ENCODE measurements at regions not wholly inside any gene's neighbourhood (a gene's known extent, or its start where the extent isn't known, plus 50 kb on each side); places are given as distances from the start of the nearest gene placed in this dataset.

DNA sequence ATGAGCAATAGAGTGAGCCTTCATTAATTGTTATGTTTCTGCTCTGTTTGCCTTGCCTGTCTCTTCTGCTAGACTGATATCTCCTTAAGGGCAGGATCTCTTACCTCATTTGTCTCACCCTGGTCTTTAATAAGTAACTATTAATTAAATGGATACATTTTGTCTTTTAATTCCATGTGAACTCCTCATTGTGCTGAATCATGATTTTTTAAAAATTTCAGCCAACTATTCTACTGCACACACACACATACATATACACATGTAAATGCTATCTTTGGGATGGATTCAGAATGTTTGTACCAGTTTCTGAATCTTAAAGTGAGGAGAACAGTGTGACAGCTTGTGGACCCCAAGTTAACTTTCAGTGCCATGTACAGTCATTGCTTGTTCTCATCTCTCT lies 731.1 kb upstream of the MAP3K7 start:
- DNase-seq: no peak

- DNase-seq: no peak
These were observed 730.5 kb upstream of the MAP3K7 start for GRCh38 chr6:91317247-91317835.

DNA sequence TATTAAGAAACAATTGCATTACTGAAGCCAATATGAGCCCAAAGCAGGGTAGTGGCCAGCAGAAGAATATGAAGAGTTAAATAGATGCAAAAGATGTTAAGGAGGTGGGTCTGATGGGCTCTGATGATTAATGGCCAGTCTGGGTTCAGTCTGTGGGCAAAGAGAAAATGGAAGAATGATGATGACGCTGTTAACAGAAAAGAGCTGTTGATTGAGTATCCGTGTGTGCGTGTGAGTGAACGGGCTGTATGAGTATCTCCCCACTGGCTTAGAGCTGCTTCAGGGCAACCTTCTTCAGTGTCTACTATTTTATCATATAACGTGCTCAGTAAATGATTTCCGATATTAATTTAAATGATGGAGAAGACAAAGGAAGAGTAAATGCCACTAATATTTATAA lies 723.3 kb upstream of the MAP3K7 start:
- DNase-seq: no peak

DNA sequence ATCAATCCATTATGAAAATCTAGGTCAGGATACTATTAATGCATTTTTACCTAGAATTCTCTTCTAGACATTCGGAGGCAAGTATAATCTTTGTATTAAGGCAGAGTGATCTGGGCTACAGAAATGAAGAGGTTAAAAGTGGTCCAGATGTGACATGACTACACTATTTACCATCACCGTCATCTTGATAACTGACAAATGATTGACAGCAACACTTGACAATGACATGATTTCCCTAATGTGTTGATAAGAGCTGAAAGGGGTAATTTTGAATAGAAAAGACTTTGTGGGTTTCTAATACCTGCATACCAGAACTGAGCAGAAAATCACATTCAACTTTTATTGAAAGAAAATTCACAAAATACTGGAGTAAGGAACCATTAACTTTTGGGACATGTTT lies 718.9 kb upstream of the MAP3K7 start:
- no peak for DNase-seq

GRCh38 chr6:91304521-91304920 lies 717.6 kb upstream of the MAP3K7 start:
- no peak for DNase-seq

GRCh38 chr6:91303326-91303725 lies 716.5 kb upstream of the MAP3K7 start:
- DNase-seq: no peak

DNA sequence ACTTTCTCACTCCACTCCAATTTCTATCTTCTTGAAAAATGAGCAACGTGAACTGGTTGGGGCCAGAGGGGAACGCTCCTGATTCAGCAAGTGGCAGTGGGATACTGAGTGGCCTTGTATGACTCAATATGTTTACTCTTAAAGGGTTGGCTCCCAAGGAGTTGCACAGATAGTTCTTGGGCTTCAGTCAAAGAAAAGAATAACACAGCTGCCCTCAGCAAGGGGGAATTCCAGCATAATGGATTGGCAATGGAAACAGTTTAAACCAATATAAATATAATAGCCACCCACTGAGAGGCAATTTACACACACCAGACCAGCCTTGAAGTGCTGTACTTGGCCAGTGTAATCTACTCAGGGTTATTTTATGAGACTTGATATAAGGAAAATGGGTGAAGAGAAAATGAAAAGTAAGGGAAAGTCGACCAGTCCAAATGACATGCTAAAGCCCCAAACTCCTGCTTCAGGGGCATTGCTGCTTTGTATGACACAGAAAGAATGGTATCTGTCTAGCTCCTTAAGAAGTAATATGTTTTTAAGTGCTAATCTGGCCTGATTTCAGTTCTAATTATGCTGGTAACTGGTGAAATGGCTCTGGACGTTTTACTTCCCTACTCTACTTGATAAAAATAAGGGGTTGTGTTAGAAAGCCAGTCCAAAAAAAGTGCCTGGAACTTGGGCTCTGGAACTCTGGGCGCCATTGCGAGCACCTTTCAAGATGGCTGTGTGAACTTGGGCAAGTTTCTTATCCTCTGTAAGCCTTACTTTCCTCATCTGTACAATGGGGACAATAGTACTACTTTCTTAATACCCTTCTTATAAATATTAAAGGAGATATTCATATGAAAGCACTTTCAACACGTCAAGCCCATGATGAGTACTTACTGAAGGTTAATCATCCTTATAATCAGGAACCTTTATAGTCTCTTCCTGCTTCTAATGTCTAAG lies 712.9 kb upstream of the MAP3K7 start:
- peak; percentile 63 for DNase-seq

- DNase-seq: no peak
These were observed 711.8 kb upstream of the MAP3K7 start for GRCh38 chr6:91298543-91299145.

DNA sequence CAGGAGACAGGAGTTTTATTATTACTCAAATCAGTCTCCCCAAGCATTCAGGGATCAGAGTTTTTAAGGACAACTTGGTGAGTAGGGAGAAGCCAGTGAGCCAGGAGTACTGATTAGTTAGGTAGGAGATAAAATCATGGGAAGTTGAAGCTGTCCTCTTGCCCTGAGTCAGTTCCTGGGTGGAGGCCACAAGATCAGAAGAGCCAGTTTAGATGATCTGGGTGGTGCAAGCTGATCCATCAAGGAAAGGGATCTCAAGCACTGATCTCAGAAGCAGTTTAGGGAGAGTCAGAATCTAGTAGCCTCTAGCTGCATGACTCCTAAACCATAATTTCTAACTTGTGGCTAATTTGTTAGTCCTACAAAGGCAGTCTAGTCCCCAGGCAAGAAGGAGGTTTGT lies 706.5 kb upstream of the MAP3K7 start:
- DNase-seq: no peak

GRCh38 chr6:91291071-91291470 lies 704.2 kb upstream of the MAP3K7 start:
- no peak for DNase-seq

DNA sequence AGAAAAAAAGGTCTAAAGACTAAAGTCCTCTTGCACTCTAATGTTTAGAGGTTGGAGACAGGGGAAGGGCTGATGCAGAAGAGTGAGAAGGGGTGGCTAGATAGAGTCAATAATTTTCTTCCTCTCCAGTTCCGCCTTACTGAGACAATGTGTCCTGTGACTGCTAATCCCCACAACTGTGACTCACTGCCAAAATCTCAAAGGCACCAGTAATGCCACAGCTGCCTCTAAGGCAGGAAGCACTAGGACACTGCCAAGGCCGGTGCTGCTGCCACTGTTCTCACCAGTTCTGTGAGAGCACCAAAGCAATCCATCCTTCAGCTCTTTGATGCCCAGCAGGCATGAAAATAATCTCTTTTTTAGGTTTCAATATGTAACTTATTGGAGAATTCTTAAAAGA lies 701.9 kb upstream of the MAP3K7 start:
- DNase-seq: no peak

DNA sequence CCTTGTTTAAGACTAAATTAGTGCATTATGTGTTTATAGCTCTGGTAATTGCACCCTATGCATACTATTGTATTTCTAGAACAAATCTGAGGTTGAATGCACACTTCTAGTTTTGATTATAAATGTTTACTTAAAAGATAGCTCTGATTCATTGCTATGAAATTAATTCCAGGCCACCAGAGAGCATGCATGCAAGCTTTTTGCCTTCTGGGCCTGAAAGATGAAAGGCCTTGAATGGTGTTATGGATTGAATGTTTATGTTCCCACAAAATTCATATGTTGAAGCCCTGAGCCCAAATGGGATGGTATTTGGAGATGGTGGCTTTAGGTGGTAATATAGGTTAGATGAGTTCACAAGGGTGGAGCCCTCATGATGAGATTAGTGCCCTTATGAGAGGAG lies 695.0 kb upstream of the MAP3K7 start:
- DNase-seq: no peak

DNA sequence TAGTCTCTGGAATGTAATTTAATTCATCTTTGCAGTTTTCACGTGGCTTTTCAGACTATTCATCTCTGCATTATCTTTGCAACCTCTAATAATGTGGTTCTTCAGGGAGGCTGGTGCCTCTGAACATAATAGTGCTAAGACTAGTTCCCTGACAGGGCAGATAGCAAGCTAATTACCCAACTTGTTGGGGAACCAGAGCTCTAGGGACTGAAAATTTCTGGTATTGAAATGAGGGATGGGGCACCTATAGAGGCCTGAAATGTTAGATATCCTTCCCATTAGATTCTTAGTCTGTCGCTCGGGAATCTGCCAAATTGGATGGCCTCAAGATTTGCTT lies 693.6 kb upstream of the MAP3K7 start:
- no peak for DNase-seq

DNA sequence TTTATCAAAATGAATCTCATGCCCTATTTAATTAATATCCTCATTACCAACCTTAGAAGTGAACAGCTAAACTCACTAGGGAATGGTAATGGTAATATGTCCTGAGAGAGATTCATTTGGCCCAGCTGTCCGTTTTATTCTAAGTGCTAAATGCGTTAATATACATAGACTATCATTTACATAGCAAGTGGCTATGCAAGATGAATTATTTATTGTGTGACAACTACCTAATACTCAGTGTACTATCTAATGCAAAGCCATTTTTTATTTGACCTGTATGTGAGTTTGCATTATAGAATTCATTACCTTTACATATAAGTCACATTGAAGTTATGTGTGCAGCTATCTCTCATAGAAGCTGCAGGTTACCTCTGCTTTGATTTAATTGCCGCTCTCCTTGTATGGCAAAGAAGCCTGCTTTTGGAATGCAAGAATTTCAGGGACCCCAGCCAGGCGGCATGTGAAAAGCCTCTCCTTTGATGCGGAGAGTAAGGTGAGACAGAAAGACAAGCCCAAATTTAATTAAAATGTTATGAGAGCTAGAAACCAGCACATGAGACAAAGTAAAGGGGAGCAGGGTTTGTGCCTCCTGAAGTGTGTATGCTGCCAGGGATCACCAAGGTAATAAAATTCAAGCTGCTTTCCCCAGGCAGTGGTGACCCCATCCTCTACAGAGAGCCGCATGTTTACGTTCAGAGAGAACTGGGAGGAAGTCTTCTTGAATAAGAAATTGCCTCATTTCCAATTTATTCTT lies 693.0 kb upstream of the MAP3K7 start:
- DNase-seq: no peak

- DNase-seq: no peak
These were observed 691.5 kb upstream of the MAP3K7 start for GRCh38 chr6:91278416-91278815.

- no peak for DNase-seq
These were observed 689.4 kb upstream of the MAP3K7 start for GRCh38 chr6:91276315-91276714.

DNA sequence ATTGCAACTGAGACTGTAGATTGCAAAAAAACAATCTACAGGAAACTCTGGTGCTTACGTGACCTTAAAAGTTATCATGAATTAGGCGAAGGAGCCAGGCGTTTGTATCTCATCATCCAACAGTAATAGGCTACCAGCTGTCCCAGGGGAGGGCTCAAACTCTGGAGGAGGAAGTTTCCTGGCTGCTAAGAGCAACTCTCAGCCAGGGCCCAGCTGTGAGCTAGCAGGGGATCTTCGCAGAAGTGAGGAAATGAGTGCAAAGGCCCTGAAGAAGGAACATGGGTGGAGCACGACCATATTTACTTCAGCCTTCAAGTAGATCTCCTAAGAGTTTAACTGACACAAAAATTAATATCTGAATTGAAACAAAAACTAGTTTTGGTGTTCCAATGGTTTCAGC lies 686.9 kb upstream of the MAP3K7 start:
- no peak for DNase-seq

DNA sequence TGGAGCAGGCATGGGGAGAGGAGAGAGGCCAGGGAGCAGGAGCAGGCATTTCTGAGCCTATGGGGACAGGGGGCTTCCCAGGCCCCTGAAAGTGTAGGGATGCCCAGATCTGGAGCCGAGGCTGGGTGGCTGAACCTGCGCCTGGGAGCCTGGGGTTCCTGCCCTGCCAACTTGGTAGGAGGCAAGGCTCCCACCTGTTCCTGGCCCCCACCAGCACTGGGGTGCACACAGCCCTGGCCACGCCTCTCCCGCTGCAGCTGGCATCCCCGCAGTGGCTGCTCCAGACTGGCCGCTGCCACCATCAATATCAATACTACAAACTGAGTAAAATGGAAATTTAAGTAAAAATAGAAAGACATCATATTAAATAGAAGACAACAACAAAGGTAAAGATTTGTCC lies 684.9 kb upstream of the MAP3K7 start:
- DNase-seq: no peak

DNA sequence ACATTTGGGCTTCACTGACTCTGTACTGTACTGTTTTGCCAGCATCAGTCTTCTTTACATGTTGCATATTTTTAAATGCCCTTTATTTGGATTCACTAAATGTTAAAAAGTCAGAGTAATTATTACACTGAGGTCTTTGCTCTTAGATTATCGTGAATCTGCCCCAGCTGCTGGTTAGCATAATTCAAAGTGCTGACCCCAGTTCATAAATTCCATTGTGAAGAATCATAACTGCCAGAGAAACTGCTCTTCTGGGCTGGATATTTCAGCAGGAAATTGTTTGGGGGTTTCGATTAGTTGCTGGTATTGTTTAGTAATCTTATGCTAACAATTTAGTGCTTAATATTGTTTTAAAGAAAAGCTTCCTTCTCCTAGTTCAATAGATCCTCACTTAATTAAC lies 682.1 kb upstream of the MAP3K7 start:
- no peak for DNase-seq

DNA sequence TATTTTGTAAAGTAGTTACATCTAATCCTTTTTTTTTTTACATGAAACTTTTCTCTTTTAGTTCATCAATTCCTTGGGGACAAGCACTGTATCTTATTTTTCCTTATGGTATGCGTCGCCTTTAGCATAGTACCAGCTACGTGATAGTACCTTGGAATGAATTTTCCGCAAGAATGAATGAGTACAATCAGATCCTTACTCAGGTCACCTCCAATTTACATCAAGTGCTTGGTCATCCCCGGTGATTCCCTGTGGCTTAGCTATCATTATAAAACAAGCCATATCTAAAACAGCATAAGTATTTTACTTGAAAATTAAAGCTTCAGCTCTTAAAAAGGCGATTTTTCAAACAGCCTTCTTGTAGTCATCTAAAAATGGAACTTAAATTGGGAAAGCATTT lies 680.4 kb upstream of the MAP3K7 start:
- no peak for DNase-seq

DNA sequence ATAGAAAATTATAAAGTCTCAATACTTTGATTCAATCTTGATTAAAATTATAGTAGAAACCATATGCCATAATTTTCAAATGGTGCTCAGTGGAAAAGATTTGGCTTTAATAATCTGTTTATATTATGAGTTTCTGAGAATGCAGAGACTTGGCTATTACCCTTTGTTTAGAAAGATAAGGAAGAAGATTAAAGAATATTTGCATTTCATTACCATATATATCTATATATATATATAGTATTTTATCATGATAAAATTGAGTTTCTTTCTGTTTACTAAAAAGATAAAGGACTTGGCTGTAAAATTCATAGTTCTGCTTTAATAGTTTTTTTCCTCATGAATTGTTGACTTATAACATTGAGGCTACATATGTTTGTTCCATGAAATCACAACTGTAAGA lies 679.3 kb upstream of the MAP3K7 start:
- DNase-seq: no peak

DNA sequence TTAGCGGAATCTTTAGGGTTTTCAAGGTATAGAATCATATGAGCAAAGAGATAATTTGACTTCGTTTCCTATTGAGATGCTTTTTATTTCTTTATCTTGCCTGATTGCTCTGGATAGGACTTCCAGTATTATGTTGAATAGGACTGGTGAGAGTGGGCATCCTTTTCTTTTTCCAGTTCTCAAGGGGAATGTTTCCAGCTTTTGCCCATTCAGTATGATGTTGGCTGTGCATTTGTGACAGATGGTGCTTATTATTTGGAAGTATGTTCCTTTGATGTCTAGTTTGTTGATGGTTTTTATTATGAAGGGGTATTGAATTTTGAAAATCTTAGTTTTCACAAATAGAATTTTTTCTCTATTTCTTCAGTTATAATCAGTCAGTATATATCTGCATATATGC lies 656.6 kb upstream of the MAP3K7 start:
- no peak for DNase-seq

DNA sequence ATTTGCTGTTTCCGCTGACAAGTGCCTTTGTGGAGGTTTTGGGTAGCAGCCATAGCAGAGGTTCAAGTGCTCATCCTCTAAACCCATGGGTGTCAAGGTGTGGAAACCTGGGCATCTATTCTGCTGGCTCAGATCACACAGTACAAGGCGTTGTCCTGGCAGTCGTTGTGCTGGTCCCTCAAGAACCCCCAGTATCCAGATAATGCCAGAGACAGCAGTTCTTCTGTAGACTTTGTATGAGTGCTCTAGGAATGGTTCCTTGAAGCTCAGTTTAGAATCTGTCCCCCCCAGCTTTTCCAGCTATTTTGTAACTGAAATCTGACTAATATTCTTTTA lies 655.7 kb upstream of the MAP3K7 start:
- DNase-seq: no peak
